Limb (tissue), 2 donors: ENCODE measurements at regions not wholly inside any gene's neighbourhood (a gene's known extent, or its start where the extent isn't known, plus 50 kb on each side); places are given as distances from the start of the nearest gene placed in this dataset.
"Not testable (repeated sequence)": the region's sequence is repeated elsewhere in the genome, so short reads cannot be mapped to it uniquely, and the experiment has no call there.

Source experiments
- DNase-seq, 2 donors: peaks; one replicate each; pipeline ENCODE4 v3.0.0-alpha.2; 2016; ENCODE audit errors: extremely low spot score in 2 of 2

DNA sequence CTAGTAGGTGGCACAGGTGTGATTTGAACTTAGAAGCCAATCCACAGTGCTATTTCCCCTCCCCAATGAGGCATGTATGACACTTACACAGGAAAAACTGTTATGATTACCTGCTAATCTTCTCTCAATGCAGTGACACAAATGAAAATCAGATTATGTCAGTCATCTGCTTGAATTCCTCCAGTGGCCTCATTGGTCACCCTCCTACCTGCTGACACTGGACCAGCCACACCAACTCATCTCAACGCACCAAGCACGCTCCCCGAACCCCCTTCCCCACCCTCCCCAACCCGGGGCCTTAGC, 82.2 kb upstream of the SEC11C start:
- no peak for DNase-seq

DNA sequence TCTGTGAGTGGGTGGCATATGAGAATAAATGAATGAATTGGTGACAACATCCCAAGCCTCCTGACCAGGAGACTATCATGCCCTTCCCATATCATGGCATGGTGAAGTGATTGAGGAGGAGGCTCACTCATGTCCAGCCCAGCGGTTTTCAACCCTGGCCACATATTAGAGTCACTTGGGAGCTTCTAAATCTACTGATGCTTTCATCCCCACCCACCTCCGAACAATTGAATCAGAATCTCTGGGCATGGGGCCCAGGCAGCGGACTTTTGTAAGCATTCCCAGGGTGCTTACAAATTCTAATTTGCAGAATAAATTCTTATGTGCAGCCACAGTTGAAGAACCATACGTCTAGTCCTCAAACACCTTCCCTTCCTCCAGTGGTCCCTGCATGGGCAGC, 81.7 kb upstream of the SEC11C start:
- no peak for DNase-seq

DNA sequence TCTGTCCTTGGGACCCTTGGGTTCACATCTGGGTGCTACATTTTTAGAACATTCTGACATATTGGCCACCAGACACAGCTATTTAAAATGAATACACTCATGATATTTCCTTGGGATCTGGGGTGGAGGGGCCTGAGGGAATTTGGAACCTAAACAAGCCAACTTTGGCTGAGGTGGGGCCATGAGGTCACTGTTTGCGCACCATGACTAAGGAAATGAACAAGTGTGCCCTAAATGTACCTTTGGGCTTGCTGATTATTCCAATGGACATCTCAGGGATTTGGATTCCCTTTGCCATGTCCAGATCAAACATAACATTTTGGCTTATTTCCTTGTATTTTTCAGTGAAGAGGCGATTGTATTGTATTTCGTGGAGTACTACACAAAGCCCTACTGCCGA, 80.5 kb upstream of the SEC11C start:
- no peak for DNase-seq

DNA sequence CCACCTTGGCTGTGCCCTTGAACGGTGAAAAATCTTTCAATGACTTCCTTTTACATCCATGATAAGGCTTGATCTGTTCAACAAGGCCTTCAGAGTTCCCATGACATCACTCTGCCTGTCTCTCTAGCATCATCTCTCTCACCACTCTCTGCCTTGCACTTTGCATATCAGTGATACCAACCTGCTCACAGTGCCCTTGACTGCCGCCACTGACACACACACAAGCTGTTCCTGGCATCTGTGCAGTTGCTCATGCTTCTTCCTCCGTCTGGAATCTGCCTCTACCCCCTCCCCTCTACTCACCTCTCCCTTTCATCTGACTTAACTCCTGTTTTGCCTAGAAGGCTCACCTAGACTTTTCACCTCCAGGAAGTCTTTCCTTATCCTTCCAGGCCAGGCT, 79.1 kb upstream of the SEC11C start:
- no peak for DNase-seq

DNA sequence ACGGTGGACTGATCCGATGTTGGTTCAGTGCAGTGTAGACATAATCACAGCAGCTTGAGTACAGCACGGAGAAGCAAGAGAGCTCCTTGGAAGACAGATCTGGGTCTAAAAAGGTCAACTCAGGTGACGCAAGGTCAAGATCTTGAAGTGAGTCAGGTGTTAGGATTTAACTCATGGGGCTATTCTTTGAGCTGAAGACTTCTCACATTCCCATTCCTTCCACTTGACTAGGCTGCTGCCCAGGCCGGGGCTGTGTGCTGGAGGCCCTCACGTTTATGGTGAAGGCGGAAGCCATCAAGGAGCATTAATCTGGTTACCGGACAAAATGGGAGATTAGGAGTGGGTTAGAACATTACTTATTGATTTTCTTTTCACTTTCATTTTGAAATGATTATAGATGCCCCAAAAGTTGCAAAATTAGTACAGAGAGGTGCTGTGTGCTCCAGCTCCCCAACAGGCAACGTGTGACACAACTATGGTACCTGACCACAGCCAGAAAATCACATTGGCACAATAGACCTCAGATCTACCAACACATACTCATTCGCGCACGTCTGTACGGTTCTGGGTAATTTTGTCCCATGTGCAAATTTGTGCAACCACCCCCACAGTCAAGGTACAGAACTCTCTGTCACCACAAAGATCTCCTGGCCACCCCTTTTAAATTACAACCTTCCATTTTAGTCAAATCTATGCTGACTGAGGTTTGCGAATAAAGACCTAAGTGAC, 77.6 kb upstream of the SEC11C start:
- no peak for DNase-seq

DNA sequence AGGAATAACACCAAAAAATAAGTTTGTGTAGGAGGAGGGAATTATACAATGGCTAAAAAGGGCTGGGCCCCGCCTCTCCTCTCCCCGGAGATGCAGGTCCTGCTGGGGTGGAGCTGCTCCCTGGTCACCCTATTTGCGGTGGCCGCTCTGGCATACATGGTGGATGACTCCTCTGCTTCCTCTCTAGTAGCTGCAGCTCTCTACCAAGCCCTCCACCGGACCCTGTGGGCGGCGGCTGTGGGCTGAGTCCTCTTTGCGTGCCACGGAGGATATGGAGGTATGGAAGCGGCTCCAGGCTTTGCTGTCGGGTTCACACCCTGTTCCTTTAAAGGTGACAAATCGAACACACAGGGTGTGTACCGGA, 77.1 kb upstream of the SEC11C start:
- no peak for DNase-seq

DNA sequence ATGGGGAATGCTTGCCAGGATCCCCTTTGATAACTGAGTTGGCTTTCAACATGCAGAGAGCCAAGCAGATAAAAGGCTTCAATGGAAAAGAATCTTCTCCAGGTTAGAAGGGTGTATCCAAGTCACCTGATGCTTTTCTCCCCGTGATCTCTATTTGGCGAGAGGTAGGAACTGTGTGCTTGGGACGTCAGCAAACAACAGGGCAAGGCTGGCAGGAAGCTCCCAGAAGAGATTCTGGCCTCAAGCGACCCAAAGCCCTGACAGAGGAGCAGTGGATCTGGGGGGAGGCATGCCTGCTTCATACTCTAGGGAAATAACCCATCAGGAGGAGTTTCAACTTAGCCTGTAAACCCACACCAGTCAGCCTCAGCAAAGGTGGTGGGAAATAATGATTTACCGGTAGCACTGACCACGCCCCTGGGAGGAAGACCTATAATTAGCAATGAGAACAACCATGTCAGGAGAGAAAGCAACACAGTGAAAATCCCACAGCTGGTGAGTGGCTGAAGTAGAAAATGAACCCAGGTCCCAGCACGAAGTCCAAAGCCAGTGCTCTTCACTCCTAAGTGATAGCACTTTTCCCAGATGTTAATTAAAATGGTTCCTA, 76.3 kb upstream of the SEC11C start:
- DNase-seq: no peak

DNA sequence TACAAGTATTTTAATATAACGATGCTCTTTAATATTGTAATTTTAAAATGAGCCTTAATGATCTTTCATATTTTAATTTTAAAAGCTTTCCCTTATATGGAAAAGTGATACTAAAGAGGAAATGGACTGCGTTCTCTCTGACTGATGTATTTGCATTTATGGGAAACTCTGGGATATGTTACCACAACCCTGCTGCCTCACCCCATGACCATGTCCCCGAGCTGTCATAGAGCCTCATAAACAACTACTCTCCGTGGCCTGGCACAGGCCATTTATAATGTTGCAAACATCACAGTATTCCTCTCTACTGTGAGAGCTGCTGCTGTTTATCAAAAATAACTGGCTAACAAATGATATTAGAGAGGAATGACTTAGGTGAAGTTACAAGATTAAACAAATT, 75.8 kb upstream of the SEC11C start:
- DNase-seq: no peak

DNA sequence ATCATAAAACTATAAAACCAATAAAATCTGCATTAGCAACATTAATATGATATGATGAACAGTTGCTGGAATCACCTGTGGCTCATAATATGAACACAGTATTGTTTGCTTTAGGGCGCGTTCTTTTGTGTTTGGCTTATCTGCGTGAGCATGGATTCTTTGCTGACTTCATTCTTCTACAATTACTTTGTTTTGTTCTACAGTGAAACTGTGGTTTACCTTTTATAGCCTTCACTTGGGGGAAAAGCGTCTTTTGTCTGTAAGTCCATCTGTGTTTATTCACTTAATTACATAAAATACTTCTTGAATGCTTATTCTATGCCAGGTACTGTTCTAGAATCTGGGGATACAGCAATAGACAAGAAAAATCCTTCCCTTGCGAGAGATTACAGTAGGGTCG, 74.0 kb upstream of the SEC11C start:
- DNase-seq: no peak

DNA sequence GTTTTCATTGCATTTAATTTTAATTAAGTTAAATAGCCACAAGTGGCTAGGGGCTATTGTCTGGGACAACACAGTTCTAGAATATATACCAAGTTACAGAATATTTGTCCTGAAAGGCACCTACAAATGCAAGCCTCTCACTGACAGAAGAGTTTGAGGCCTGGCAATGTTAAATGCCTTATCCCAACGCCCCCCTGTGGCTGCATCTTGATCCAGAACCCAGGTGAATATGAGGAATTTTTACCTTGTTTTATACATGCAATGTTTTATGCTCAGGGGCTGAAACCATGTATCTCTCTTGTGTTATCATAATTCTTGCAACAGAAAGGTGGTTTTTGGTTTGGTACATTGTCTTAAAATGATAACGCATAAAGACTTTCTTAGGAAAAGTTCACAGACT, 71.8 kb upstream of the SEC11C start:
- DNase-seq: no peak

DNA sequence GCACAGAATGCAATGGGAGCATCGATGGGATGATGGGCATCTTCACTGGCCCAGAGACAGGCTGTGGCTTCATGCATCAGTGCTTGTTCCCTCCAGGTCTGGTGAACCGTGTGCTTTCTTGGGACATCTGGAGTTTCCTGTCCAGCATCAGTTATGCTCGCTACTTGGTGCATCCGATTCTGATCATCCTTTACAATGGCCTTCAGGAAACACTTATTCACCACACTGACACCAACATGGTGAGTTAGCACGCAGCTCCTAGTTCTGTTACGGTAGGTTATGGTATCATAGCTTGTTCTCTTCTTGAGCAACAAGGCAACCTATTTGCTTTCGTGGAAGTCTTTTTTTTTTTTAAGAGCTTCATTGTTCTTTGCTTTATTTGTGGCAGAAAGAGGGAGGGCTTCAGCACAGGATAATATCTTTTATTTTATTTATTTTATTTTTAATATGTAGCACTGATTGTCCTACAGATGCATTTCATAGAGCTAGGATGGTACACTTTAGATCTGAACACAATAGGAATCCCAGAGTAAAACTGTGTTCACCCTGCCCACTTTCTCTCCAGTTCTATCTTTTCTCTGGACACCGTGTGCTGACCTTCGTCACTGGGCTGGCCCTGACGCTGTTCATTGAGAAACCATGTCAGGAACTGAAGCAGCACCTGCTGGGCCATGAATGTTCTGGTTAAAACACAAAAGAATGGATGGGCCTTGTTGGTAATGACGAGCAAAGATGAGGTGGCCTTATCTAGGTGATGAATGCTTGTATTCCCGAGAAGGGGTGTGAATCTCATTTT, 71.2 kb upstream of the SEC11C start:
- DNase-seq: no peak

DNA sequence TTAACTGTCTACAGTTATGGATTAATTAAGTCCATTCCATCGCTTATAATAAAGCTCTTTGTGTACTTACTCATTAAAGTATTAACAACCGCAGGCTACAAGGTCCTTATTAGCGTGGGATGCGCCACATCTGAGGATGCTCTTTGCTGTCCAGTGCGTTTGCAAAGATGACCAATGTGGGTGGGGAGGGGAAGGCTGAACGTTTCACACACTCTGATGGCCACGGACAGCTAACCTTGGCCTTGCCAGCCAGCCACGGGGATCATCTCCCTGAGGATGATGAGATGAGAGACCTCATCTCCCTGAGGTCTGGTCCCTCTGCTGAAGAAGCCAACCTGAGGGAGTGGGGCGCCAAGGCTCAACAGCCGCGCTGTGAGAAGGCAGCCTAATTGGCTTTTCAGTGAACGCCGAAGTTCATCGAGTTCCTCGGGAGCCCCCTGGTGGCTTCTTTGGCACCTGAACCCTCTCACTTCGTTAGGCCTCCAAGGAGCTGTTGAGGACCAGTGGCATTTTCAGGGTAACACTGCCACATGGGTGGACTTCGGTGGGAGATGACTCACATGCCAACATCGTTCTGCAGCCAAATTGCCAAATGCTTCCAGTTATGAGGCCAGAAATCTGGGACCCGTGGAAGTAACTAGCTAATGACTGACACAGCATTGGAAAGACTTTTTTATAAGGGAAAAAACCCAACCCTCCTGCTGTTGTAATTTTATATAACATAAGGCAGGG, 69.3 kb upstream of the SEC11C start:
- DNase-seq: peak; percentile 81 to 89

DNA sequence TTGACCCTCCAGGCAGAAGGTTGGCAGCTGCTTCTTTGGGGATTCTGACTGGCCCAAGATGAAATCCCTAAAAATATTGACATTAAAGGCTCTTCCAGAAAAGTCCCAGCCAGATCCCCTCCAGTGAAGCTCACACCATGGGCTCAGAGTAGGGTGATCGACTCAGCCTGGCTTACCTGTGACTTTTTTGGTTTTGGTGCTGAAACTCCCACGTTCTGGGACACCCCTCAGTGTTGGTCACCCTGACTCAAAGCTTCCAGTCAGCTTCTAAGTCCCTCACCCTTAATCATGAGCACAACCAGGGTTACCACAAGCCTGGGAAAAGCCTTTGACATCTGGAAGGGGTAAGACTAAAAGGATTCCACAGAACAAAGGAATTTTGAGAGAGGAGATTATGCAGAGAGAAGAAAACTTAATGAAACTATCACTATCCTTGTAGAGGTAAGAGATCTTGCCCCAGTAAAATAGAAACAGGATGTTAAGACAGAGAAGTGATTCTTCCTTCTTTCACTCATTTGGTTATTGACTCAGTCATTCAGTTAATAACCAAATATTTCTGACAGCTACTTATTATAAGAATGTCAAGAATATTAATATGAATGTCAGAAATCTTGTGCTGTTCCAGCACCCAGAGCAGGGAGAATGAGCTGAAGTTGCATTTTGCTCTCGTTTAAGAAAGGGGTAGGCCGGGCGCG, 66.8 kb upstream of the SEC11C start:
- no peak for DNase-seq

DNA sequence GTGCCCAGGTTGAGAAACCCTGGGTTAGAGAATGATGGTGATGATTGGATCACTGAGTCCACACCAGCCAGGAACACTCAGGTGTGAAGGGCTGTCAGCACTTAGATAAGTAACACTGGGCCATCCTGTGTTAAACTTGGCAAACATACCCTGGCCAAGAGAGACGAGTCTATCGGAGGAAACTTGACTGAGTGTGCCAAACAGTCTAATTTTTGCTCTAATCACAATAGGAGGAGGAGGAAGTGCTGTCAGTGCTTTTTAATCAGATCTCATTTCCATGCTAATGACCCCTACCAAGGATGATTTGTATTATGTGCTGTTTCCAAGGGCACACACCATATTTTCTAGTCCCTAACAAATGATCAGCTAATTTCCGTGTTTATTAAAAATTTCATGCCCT, 63.8 kb upstream of the SEC11C start:
- DNase-seq: no peak

DNA sequence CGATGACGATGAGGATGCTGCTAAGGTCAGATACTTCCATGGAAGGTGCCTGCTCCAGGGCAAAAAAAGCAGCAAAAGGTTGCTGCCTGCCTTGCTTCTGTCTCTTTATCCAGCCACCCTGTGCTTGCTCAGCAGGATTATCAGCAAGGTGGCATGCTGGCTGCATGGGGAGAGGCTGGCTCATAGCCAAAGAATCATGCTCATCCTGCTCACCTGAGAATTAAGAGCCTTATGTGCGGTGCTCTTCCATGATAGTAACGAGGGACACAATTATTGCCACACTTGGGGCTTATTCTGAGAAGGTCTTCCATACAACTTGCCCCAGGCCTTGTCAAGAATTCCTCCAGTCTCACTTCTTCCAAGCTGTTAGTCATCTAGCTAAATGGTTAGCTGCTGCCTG, 60.4 kb upstream of the SEC11C start:
- no peak for DNase-seq

DNA sequence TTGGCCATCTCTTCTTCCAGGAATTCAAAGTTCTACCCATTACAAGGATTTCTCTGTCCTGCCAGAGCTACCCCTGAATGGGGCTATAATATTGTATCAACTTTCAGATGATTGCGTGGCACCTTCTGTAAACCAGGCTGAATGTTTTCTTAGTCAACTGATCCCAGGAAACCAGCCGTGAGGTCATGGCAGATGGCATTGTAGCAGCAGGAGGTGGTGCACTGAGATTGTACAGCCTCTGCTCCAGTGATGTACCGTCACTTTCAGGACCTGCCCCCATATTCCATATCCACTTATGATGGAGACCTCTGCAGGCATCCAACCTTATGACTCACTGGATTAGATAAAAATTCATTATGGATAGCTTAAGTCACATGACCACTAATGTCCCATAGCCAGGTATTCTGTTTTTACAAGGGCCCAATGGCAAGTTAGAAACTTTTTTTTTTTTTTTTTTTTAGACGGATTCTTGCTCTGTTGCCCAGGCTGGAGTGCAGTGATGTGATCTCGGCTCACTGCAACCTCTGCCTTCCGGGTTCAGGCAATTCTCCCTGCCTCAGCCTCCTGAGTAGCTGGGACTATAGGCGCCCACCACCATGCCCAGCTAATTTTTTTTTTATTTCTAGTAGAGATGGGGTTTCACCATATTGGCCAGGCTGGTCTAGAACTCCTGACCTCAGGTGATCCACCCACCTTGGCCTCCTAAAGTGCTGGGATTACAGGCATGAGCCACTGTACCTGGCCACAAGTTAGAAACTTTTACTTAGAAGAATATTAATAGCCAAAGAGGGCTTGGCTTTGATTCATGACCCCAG, 59.8 kb upstream of the SEC11C start:
- not testable (repeated sequence) for DNase-seq

DNA sequence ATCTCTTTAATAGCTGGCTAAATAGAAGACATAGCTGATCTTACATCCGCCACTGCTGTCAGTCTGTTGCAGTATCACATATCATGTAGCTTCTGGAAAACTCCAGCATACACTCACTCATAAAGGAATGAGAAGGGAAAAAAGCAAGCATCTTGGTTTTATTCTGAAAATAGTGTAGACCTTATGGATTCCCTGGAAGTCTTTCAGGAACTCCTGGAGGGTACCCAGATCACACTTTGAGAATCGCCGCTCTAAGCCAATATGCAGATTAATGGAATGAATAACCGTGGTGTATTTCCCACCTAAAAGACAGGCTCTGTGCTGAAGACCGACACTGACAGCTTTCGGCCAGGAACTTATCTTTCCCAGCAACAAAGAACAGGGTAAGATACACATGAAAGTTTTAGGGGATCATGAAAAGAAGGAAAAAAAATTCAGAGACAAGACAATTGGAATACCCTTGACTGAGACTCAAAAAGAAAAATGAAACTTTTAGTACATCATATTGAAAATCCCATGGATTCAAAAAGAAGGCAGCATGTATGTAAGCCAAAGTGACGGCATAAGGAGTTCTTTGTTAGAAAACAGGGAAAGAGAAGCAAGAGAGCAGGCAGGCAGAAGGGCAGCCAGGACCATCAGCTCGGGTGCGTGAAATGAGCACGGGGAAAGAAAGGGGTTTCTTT, 56.4 kb upstream of the SEC11C start:
- DNase-seq: no peak

DNA sequence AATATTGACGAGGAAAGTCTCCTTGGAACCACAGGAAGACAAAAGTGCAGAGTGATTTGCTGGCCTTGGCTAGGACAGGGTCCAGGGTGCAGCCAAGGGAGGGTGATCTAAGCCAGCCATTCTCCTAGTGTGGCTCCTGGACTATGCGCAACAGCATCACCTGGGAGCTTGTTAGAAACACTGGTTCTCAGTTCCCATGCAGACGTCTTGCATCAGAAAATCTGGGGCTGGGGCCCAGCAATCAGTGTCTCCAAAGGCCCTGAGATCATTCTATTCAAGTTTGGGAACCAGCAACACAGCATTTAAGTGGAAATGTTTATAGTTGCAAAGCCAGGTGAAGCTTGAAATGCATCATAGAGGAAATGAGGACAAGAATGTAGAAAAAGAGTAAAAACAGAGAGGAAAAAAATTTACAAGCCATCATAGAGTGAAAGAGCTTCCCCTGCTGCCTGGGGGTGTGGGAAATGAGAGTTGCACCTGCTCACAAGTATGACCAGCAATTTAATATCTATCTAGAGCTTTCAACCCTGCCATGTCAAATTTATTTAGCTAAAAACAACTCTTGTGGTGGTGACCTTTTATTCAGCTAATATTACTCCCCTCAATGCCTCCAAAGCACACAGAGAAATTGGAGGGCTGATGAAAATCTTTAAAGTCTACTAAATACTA, 54.4 kb upstream of the SEC11C start:
- DNase-seq: no peak

DNA sequence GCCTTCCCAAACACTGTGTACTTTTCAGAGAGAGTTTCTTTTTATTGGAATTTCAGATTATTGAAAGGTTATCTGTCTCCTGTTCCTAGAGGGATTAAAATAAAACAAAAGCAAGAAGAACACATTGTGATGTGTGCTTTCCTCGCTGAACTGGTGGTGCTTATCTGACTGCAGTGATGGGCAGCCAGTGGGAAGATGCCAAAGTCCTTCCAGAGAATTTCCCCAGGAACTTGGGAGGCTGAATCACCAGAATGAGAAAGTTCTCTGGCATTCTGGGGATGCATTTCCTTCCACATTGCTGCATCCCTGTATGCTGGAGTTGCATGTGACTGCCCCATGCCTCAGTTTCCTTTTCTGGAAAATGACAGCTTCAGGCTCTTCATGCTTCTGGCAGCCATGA, 53.9 kb upstream of the SEC11C start:
- DNase-seq: no peak

DNA sequence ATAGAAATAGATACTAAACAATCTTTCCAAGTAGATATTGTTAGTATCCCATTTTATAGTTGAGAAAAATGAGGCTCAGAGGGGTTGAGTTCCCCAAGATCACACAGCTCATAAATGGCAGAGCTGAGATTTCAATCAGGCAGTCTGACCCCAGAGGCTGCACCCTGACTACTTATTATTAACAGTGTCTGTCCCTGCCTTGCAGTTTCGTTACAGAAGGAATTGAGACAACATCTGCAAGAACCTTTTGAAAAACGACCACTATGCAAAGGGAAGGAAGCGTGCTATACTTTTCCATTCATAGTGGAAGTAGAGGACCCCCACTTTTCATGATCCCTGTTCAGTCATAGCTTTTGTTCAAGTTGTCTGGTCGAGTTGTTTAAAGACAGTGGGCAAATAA, 53.2 kb upstream of the SEC11C start:
- DNase-seq: no peak
